ENCODE measurements at regions not wholly inside any gene's neighbourhood (a gene's known extent, or its start where the extent isn't known, plus 50 kb on each side); places are given as distances from the start of the nearest gene placed in this dataset.

DNA sequence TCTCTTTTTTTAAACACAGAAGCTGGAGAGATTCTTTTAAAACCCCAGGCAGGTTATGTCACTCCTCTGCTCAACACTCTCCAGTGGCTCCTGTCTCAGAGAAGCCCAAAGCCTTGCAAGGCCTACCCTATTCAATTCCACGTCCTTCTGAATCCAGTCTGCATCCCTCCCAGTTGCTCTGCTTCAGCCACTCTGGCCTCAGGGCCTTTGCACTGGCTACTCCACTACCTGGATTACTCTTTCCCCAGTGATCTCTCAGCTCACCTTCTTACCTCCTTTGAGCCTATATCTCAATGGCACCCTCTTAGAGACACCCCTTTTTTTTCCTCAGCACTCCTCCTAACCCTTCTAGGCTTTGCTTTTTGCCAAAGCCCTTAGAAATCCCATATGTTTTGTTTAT, 185.8 kb downstream of the CLIC5 start:
- TF ChIP-seq CTCF (optimal IDR thresholded peaks at IDR 0.05 in 1 of 3, IDR thresholded peaks at IDR 0.05 in 1 of 3, conservative IDR thresholded peaks at IDR 0.05 in 1 of 3; ENCODE audit: extremely low read depth in 1 of 3, insufficient read depth in 2 of 3, low read length in 3 of 3) (no peak), EZH2 (IDR thresholded peaks at IDR 0.05; ENCODE audit: low read length) (no peak)
